OCI-LY3 (cell line): ENCODE measurements at regions not wholly inside any gene's neighbourhood (a gene's known extent, or its start where the extent isn't known, plus 50 kb on each side); places are given as distances from the start of the nearest gene placed in this dataset.

Experiments used
- H2AFZ ChIP-seq: fragments of 200-600, 300-600 bp; shearing (Covaris generic); 2 replicates; pipeline ENCODE4 v1.6.0; 2014; ENCODE audit warnings: antibody characterized with exemption, low read depth, low read length
- H3K27ac ChIP-seq: fragments of 200-600, 300-600 bp; sonication (generic); 2 replicates; pipeline ENCODE4 v1.5.1; 2014; ENCODE audit warnings: mild to moderate bottlenecking, low read length, moderate library complexity, mixed read lengths
- H3K27me3 ChIP-seq: fragments of 200-600, 300-600 bp; sonication (generic); 2 replicates; pipeline ENCODE4 v1.6.1; 2014; ENCODE audit warnings: low read depth, low read length, mixed read lengths
- H3K36me3 ChIP-seq: fragments of 200-600, 300-600 bp; sonication (generic); replicated peaks from 2 replicates; pipeline ENCODE3; 2014; ENCODE audit warnings: low read depth, low read length, mixed read lengths
- H3K4me1 ChIP-seq: fragments of 300-600, 200-600 bp; sonication (generic); 2 replicates; pipeline ENCODE4 v1.6.1; 2014; ENCODE audit warnings: low read length, mixed read lengths
- H3K4me2 ChIP-seq: fragments of 200-600, 300-600 bp; sonication (generic); 2 replicates; pipeline ENCODE4 v1.6.1; 2014; ENCODE audit warnings: low read length, mixed read lengths
- H3K4me3 ChIP-seq: fragments of 300-600, 200-600 bp; sonication (generic); 2 replicates; pipeline ENCODE4 v1.5.1; 2014; ENCODE audit warnings: antibody characterized with exemption, mild to moderate bottlenecking, low read length, moderate library complexity
- H3K79me2 ChIP-seq: fragments of 300-600, 200-600 bp; shearing (Covaris generic); 2 replicates; pipeline ENCODE4 v1.6.1; 2014; ENCODE audit warnings: mild to moderate bottlenecking, low read length, mixed read lengths
- H3K9ac ChIP-seq: fragments of 300-600, 200-600 bp; shearing (Covaris generic); 2 replicates; pipeline ENCODE4 v1.6.0; 2014; ENCODE audit warnings: mild to moderate bottlenecking, low read length, moderate library complexity
- H3K9me3 ChIP-seq: fragments of 200-600, 300-600 bp; shearing (Covaris generic); 2 replicates; pipeline ENCODE4 v1.6.1; 2014; ENCODE audit warnings: low read length, mixed read lengths; ENCODE audit not compliant: insufficient read depth
- H4K20me1 ChIP-seq: fragments of 200-600, 300-600 bp; sonication (generic); 2 replicates; pipeline ENCODE4 v1.6.1; 2016; ENCODE audit warnings: low read length, mixed read lengths; ENCODE audit not compliant: insufficient read depth
- EZH2phosphoT487 ChIP-seq: fragments of 200-600 bp; shearing (Covaris generic); IDR thresholded peaks from 2 replicates; pipeline ENCODE4 v1.6.1; 2018; ENCODE audit warnings: antibody characterized with exemption, mixed run types, low read depth
- TF ChIP-seq, protein P1 (sequence below): fragments of 200-600, 300-600 bp; sonication (generic); IDR thresholded peaks from 2 replicates; pipeline ENCODE4 v1.5.1; 2014; ENCODE audit warnings: antibody characterized with exemption, low read length, low read depth

DNA sequence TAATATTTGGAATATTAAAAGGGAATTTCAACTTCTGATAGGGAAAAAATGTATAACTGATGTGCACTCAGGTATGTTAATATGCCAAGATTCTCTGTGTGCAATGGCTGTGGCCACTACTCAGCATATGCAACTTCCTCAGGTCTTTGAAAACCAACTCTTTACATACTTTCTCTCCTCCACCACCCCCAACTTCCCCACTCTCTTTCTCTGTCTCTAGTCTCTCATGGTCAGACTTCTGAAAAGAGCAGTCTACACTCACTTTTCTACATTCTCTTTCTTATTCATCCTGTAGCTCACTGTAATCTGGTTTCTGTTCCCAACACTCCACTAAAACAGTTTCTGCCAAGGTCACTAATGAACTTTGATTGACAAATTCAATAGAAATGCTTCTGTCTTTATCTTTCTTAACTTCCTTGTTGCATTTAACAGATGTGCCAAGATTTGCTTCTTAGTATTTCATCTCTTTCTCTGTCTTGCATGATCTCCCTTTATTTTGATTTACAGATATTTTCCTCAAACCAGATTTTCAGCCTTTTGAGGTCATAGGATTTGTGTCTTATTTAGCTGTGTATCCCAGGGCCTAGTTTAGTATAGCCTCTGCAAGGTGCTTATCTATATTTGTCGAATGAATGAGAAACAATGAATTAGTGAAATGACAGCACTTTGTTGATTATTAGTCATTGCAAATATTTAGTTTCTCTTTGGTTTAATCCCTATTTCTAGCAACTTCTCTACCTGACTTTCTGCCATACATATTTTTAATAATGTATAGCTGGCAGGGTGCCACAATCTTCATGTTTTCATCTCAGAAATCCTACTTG, 168.9 kb downstream of the LMO4 start:
- TF ChIP-seq EZH2phosphoT487 = no peak
- TF ChIP-seq, protein P1, sequence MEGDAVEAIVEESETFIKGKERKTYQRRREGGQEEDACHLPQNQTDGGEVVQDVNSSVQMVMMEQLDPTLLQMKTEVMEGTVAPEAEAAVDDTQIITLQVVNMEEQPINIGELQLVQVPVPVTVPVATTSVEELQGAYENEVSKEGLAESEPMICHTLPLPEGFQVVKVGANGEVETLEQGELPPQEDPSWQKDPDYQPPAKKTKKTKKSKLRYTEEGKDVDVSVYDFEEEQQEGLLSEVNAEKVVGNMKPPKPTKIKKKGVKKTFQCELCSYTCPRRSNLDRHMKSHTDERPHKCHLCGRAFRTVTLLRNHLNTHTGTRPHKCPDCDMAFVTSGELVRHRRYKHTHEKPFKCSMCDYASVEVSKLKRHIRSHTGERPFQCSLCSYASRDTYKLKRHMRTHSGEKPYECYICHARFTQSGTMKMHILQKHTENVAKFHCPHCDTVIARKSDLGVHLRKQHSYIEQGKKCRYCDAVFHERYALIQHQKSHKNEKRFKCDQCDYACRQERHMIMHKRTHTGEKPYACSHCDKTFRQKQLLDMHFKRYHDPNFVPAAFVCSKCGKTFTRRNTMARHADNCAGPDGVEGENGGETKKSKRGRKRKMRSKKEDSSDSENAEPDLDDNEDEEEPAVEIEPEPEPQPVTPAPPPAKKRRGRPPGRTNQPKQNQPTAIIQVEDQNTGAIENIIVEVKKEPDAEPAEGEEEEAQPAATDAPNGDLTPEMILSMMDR = no peak
- H3K4me3 ChIP-seq = no peak overlapping the region
- H3K79me2 ChIP-seq = no peaks in the 10 kb centered on the region
- no peak overlapping the region for H3K27ac ChIP-seq
- H3K9me3 ChIP-seq = no peaks in the 10 kb centered on the region
- H3K4me2 ChIP-seq = no peak overlapping the region
- no peaks in the 10 kb centered on the region for H3K36me3 ChIP-seq
- no peaks in the 10 kb centered on the region for H3K27me3 ChIP-seq
- H3K4me1 ChIP-seq = no peaks in the 10 kb centered on the region
- no peak overlapping the region for H2AFZ ChIP-seq
- H3K9ac ChIP-seq = no peak overlapping the region
- H4K20me1 ChIP-seq = no peaks in the 10 kb centered on the region

DNA sequence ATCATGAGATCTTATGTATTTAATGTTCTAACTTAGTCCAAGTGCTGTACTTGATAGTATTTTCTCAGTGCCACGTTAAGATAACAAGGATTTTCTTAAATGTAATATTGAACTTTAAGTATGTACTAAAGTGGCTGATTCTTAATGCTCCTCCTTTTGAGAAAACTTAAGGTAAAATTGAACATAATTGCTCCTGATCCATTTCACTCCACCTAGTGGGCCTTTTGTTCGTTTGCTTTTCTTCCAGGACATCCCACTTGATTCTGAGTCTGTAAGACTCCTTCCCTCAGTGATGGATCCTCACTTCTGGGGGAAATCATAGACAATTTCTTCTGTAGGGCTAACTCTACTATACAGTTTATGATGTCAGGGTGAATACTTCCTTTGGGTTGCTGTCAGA, 173.1 kb downstream of the LMO4 start:
- Histone ChIP-seq H2AFZ (no peak overlapping the region), H3K36me3 (no peaks in the 10 kb centered on the region), H3K4me2 (no peak overlapping the region), H3K27ac (no peak overlapping the region), H3K9ac (no peak overlapping the region), H3K4me1 (no peaks in the 10 kb centered on the region), H3K79me2 (no peaks in the 10 kb centered on the region), H3K9me3 (no peaks in the 10 kb centered on the region), H4K20me1 (no peaks in the 10 kb centered on the region), H3K27me3 (no peaks in the 10 kb centered on the region), H3K4me3 (no peak overlapping the region)
- TF ChIP-seq, protein P1 = no peak
- no peak for TF ChIP-seq EZH2phosphoT487

DNA sequence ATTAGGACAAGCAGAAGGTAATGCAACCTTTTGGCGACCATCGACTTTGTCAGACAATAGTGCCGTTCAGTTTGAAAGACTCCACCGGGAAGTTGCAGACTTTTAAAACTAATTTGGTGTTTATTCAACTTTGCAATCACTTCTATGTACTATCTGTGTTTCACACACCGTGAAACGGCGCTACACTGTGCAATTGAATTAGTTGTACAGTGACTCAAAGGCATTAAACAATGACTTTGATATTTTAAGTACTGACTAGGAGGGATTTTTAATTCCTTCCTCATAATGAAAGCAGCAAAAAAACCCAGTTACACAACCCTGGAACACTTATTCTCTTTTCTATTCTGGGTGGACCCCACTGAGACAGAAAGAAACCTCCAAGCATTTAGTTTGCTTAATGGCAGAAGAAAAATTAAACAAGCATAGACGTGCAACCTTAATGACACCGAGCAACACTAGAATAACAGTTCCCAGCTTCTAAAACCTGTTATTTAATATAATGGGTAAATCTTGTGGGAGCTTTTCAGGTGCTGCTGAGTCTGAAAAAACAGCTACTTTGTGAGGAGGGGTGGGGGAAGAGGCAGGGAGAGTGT, 176.8 kb downstream of the LMO4 start:
- Histone ChIP-seq H3K36me3 (no peaks in the 10 kb centered on the region), H3K4me2 (no peak overlapping the region), H3K27me3 (no peaks in the 10 kb centered on the region), H3K4me1 (no peaks in the 10 kb centered on the region), H3K9me3 (no peaks in the 10 kb centered on the region), H4K20me1 (no peaks in the 10 kb centered on the region), H3K4me3 (no peak overlapping the region), H3K79me2 (no peaks in the 10 kb centered on the region), H3K27ac (no peak overlapping the region), H2AFZ (no peak overlapping the region), H3K9ac (no peak overlapping the region)
- TF ChIP-seq, protein P1 = no peak
- TF ChIP-seq EZH2phosphoT487 = no peak

DNA sequence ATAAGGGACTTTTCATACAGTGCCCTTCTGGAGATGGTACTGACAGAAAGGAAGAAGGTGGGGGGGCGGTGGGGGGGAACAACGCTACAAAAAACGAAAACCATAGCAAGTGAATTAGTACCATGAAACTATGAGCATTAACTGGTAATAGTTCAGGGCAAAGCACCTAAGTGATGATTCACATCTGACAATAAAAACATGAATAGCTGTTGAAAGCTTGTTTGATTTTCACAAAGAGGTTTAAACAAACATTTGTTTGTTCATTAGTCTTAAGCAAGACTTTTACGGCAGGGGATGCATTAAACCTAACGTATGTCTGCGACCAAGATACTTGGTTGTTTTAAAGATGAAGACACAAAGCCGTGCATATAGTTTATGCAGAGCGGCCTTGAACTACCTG, 177.5 kb downstream of the LMO4 start:
- Histone ChIP-seq H3K4me1 (no peaks in the 10 kb centered on the region), H3K79me2 (no peaks in the 10 kb centered on the region), H3K9ac (no peak overlapping the region), H3K9me3 (no peaks in the 10 kb centered on the region), H3K27ac (no peak overlapping the region), H3K27me3 (no peaks in the 10 kb centered on the region), H4K20me1 (no peaks in the 10 kb centered on the region), H3K4me3 (no peak overlapping the region), H2AFZ (no peak overlapping the region), H3K36me3 (no peaks in the 10 kb centered on the region), H3K4me2 (no peak overlapping the region)
- TF ChIP-seq EZH2phosphoT487 = no peak
- TF ChIP-seq, protein P1 = no peak
